ENCODE measurements at regions not wholly inside any gene's neighbourhood (a gene's known extent, or its start where the extent isn't known, plus 50 kb on each side); places are given as distances from the start of the nearest gene placed in this dataset.

DNA sequence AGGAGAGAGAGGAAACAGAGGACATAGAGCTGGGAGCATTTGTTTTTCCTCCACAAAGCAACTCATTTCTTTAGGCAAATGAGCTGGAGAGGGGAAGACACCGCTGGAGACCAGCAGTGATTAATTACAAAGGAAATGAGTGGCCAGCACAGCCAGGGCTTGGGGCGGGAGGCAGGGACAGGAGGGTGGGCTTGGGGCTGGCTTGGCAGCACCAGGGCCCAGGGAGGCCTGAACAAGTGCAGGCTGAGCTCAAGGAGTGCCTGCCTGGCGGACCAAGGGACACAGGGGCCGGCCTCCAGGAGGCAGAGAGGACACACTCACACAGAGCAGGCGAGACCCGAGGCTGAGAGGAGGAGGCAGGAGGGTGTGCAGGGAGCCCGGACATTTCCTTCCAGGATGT lies 149.0 kb upstream of the UNC5B start:
- H3K79me2 ChIP-seq (ENCODE audit: insufficient read depth, low read length) = no peaks in the 10 kb centered on the region
- no peaks in the 10 kb centered on the region for H4K20me1 ChIP-seq (ENCODE audit: insufficient read depth, low read length)
- H3K27ac ChIP-seq (ENCODE audit: low read depth, low read length, poor library complexity, severe bottlenecking) = no peak overlapping the region
- H3K9me2 ChIP-seq (ENCODE audit: low read depth, low read length) = no peaks in the 10 kb centered on the region
- no peaks in the 10 kb centered on the region for H3K4me1 ChIP-seq (ENCODE audit: insufficient read depth, low read length, severe bottlenecking)
- no peaks in the 10 kb centered on the region for H3K36me3 ChIP-seq (ENCODE audit: insufficient read depth, low read length)
- TF ChIP-seq, protein P1, sequence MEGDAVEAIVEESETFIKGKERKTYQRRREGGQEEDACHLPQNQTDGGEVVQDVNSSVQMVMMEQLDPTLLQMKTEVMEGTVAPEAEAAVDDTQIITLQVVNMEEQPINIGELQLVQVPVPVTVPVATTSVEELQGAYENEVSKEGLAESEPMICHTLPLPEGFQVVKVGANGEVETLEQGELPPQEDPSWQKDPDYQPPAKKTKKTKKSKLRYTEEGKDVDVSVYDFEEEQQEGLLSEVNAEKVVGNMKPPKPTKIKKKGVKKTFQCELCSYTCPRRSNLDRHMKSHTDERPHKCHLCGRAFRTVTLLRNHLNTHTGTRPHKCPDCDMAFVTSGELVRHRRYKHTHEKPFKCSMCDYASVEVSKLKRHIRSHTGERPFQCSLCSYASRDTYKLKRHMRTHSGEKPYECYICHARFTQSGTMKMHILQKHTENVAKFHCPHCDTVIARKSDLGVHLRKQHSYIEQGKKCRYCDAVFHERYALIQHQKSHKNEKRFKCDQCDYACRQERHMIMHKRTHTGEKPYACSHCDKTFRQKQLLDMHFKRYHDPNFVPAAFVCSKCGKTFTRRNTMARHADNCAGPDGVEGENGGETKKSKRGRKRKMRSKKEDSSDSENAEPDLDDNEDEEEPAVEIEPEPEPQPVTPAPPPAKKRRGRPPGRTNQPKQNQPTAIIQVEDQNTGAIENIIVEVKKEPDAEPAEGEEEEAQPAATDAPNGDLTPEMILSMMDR (IDR thresholded peaks at IDR 0.05; ENCODE audit: low read length) = no peak
- no peak for TF ChIP-seq EZH2 (IDR thresholded peaks at IDR 0.05; ENCODE audit: borderline replicate concordance, low read length)
- no peak overlapping the region for H3K9ac ChIP-seq (ENCODE audit: low read length)
- peaks cover 4% of the 10 kb centered on the region; the same call in 1 of the 2 replicates for H3K27me3 ChIP-seq (ENCODE audit: insufficient read depth, low read length)
- no peak overlapping the region for H2AFZ ChIP-seq (ENCODE audit: low read length)
- no peak overlapping the region for H3K4me2 ChIP-seq (ENCODE audit: low read length)
- H3F3A ChIP-seq (ENCODE audit: insufficient read depth, low read length) = no peaks in the 10 kb centered on the region
- H3K4me3 ChIP-seq (ENCODE audit: low read depth, low read length, poor library complexity, severe bottlenecking) = no peak overlapping the region
- no peaks in the 10 kb centered on the region for H3K9me3 ChIP-seq (ENCODE audit: low read length)

DNA sequence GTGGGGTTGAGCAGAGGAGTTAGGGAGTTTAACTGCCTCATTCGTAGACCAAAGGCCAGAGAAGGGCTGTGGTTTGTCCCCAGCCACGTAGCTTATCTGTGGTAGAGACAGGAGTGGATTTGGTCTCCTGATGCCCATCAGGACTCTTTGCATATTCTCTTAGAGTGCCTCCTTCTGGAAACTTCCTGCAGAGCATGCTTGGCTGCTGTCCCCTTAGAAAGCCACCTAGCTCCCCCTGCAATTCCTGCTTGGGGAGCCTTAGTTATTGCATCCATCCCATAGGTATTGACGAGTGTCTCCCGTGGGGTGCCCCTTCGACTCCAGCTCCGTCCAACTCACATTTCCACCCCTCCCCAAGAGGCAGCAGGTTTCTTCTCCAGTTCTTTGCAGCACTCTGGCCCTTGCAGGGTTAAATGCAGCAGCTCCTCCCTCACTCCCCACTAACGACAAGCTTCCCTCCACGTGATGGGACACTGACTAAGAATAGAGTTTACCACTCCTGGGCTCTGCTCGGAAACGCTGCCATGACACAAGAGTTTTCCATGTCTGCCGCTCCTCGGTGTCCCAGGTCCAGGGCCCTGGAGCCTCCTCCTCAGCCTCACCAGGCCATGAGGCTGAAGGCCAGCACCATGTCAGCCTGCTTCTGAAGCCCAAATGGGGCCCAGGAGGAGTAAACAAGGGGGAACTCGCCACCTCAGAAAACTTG lies 147.8 kb upstream of the UNC5B start:
- H3K4me1 ChIP-seq (ENCODE audit: insufficient read depth, low read length, severe bottlenecking) = no peaks in the 10 kb centered on the region
- no peaks in the 10 kb centered on the region for H3K36me3 ChIP-seq (ENCODE audit: insufficient read depth, low read length)
- no peaks in the 10 kb centered on the region for H3K79me2 ChIP-seq (ENCODE audit: insufficient read depth, low read length)
- peaks cover 4% of the 10 kb centered on the region; the same call in 1 of the 2 replicates for H3K27me3 ChIP-seq (ENCODE audit: insufficient read depth, low read length)
- no peaks in the 10 kb centered on the region for H3F3A ChIP-seq (ENCODE audit: insufficient read depth, low read length)
- H3K4me2 ChIP-seq (ENCODE audit: low read length) = no peak overlapping the region
- no peaks in the 10 kb centered on the region for H4K20me1 ChIP-seq (ENCODE audit: insufficient read depth, low read length)
- no peaks in the 10 kb centered on the region for H3K9me3 ChIP-seq (ENCODE audit: low read length)
- no peak for TF ChIP-seq EZH2 (IDR thresholded peaks at IDR 0.05; ENCODE audit: borderline replicate concordance, low read length)
- TF ChIP-seq, protein P1 (IDR thresholded peaks at IDR 0.05; ENCODE audit: low read length) = no peak
- no peak overlapping the region for H3K27ac ChIP-seq (ENCODE audit: low read depth, low read length, poor library complexity, severe bottlenecking)
- H3K9me2 ChIP-seq (ENCODE audit: low read depth, low read length) = no peaks in the 10 kb centered on the region
- no peak overlapping the region for H3K4me3 ChIP-seq (ENCODE audit: low read depth, low read length, poor library complexity, severe bottlenecking)
- no peak overlapping the region for H3K9ac ChIP-seq (ENCODE audit: low read length)
- no peak overlapping the region for H2AFZ ChIP-seq (ENCODE audit: low read length)

DNA sequence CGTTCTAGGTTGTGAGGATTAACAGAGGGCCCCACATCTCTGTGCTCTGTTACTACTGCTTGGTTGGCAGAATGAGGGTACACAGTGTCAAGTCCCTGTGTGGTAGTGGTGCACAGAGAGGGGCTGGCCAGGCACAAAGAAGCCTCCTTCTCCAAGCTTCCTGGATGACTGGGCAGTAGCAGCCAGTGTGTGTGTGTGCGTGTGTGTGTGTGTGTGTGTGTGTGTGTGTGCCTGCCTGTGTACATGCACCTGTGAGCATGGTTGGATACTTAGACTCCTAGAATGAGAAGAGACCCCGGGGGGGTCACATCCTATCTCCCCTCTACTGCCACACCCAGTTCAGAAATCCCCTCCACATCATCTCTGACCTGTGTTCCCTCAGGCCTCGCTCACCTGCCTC lies 146.7 kb upstream of the UNC5B start:
- no peaks in the 10 kb centered on the region for H3K79me2 ChIP-seq (ENCODE audit: insufficient read depth, low read length)
- H4K20me1 ChIP-seq (ENCODE audit: insufficient read depth, low read length) = no peaks in the 10 kb centered on the region
- H2AFZ ChIP-seq (ENCODE audit: low read length) = no peak overlapping the region
- no peak overlapping the region for H3K9ac ChIP-seq (ENCODE audit: low read length)
- H3K4me3 ChIP-seq (ENCODE audit: low read depth, low read length, poor library complexity, severe bottlenecking) = no peak overlapping the region
- H3K9me2 ChIP-seq (ENCODE audit: low read depth, low read length) = no peaks in the 10 kb centered on the region
- no peaks in the 10 kb centered on the region for H3K4me1 ChIP-seq (ENCODE audit: insufficient read depth, low read length, severe bottlenecking)
- peaks cover 8% of the 10 kb centered on the region; the same call in 1 of the 2 replicates for H3K27me3 ChIP-seq (ENCODE audit: insufficient read depth, low read length)
- no peaks in the 10 kb centered on the region for H3F3A ChIP-seq (ENCODE audit: insufficient read depth, low read length)
- H3K27ac ChIP-seq (ENCODE audit: low read depth, low read length, poor library complexity, severe bottlenecking) = no peak overlapping the region
- H3K4me2 ChIP-seq (ENCODE audit: low read length) = no peak overlapping the region
- TF ChIP-seq EZH2 (IDR thresholded peaks at IDR 0.05; ENCODE audit: borderline replicate concordance, low read length) = no peak
- TF ChIP-seq, protein P1 (IDR thresholded peaks at IDR 0.05; ENCODE audit: low read length) = no peak
- H3K9me3 ChIP-seq (ENCODE audit: low read length) = no peaks in the 10 kb centered on the region
- no peaks in the 10 kb centered on the region for H3K36me3 ChIP-seq (ENCODE audit: insufficient read depth, low read length)
